PC-3 (cell line): ENCODE measurements at regions not wholly inside any gene's neighbourhood (a gene's known extent, or its start where the extent isn't known, plus 50 kb on each side); places are given as distances from the start of the nearest gene placed in this dataset.

ENCODE experiments used
- ATAC-seq: fragments of 200-7000 bp; cut with Tn5 transposase; 2 replicates; pipeline ENCODE4 v1.9.1; 2020; ENCODE audit warnings: mild to moderate bottlenecking, moderate library complexity
- BruUV-seq: library from RNA; stranded (reverse); fragments of 400-500 nt; replicated peaks from 2 replicates; lab custom pipeline; 2021; lab: Mats Ljungman, UMichigan
- CTCF ChIA-PET: fragments of 300-600 bp; sonication (Branson Sonifier 250); formaldehyde crosslinking; loops from one replicate; lab custom pipeline; 2022; ENCODE audit warnings: antibody characterized with exemption; lab: Charles Lee
- POLR2A ChIA-PET: fragments of 300-600 bp; sonication (Branson Sonifier 250); formaldehyde crosslinking; loops from one replicate; lab custom pipeline; 2022; ENCODE audit warnings: antibody characterized with exemption; ENCODE audit not compliant: unreplicated experiment; lab: Charles Lee
- DNase-seq: peaks from one replicate; pipeline ENCODE4 v3.0.0-alpha.2; 2015
- H2AFZ ChIP-seq: fragments of 300-600 bp; sonication (generic); 2 replicates; pipeline ENCODE4 v1.6.0; 2016; ENCODE audit warnings: antibody characterized with exemption, low read length
- H3F3A ChIP-seq: fragments of 300-600 bp; sonication (generic); one replicate; pipeline ENCODE4 v1.6.0; 2017; ENCODE audit warnings: antibody characterized with exemption, low read length, control low read depth, mild to moderate bottlenecking; ENCODE audit not compliant: unreplicated experiment
- H3K27ac ChIP-seq: fragments of 300-600 bp; sonication (generic); 2 replicates; pipeline ENCODE4 v1.5.1; 2016; ENCODE audit warnings: mild to moderate bottlenecking, low read length
- H3K27me3 ChIP-seq: fragments of 300-600 bp; sonication (generic); 2 replicates; pipeline ENCODE4 v1.6.1; 2016; ENCODE audit warnings: low read length, mixed read lengths
- H3K36me3 ChIP-seq: fragments of 300-600 bp; sonication (generic); 2 replicates; pipeline ENCODE4 v1.6.1; 2016; ENCODE audit warnings: low read depth, mixed run types, low read length, mixed read lengths
- H3K4me1 ChIP-seq: fragments of 300-600 bp; sonication (generic); 2 replicates; pipeline ENCODE4 v1.5.1; 2016; ENCODE audit warnings: low read length; ENCODE audit not compliant: insufficient read depth
- H3K4me2 ChIP-seq: fragments of 300-600 bp; sonication (generic); 2 replicates; pipeline ENCODE4 v1.6.0; 2016; ENCODE audit warnings: low read length
- H3K4me3 ChIP-seq: fragments of 300-600 bp; sonication (generic); 2 replicates; pipeline ENCODE4 v1.5.1; 2016; ENCODE audit warnings: mild to moderate bottlenecking, low read length, mixed read lengths
- H3K79me2 ChIP-seq: fragments of 300-600 bp; sonication (generic); 2 replicates; pipeline ENCODE4 v1.6.1; 2017; ENCODE audit warnings: low read length, mixed read lengths
- H3K9ac ChIP-seq: fragments of 300-600 bp; sonication (generic); 2 replicates; pipeline ENCODE4 v1.6.0; 2016; ENCODE audit warnings: mild to moderate bottlenecking, low read length
- H3K9me2 ChIP-seq: fragments of 300-600 bp; sonication (generic); replicated peaks from 2 replicates; pipeline ENCODE4 v1.6.1; 2016; ENCODE audit warnings: mixed run types, low read length, mixed read lengths
- H3K9me3 ChIP-seq: fragments of 300-600 bp; sonication (generic); 2 replicates; pipeline ENCODE4 v1.6.1; 2016; ENCODE audit warnings: low read length, mixed read lengths
- H4K20me1 ChIP-seq: fragments of 300-600 bp; sonication (generic); 2 replicates; pipeline ENCODE4 v1.6.1; 2016; ENCODE audit warnings: low read length, mixed read lengths
- CTCF ChIP-seq: fragments of 300-600 bp; sonication (generic); conservative IDR thresholded peaks from 2 replicates; pipeline ENCODE4 v1.5.1; 2017; ENCODE audit warnings: antibody characterized with exemption, low read depth, mild to moderate bottlenecking, low read length
- EZH2 ChIP-seq: fragments of 300-600 bp; sonication (generic); IDR thresholded peaks from one replicate; pipeline ENCODE4 v1.6.1; 2017; ENCODE audit warnings: antibody characterized with exemption, mild to moderate bottlenecking, low read length; ENCODE audit not compliant: unreplicated experiment
- EZH2phosphoT487 ChIP-seq: fragments of 300-600 bp; sonication (generic); IDR thresholded peaks from 2 replicates; pipeline ENCODE4 v1.6.1; 2018; ENCODE audit warnings: mild to moderate bottlenecking, antibody characterized with exemption, low read length, borderline replicate concordance
- intact Hi-C: fragments of 100-400 bp; cut with micrococcal nuclease; formaldehyde crosslinking; loops from 2 replicates; pipeline ENCODE4 v1.9.0; 2023

GRCh38 chr5:19369561-19369960, 618.4 kb downstream of the CDH18 start:
- H3K79me2 ChIP-seq: no peaks in the 10 kb centered on the region
- H3K4me3 ChIP-seq: no peak overlapping the region
- H3F3A ChIP-seq: no peaks in the 10 kb centered on the region
- H3K9me3 ChIP-seq: no peaks in the 10 kb centered on the region
- POLR2A ChIA-PET: no interaction called here
- H3K9ac ChIP-seq: no peak overlapping the region
- intact Hi-C loops: no loop called here
- no peak overlapping the region for H3K27ac ChIP-seq
- no peaks in the 10 kb centered on the region for H3K36me3 ChIP-seq
- no peaks in the 10 kb centered on the region for H4K20me1 ChIP-seq
- ATAC-seq: no peak
- H3K4me2 ChIP-seq: no peak overlapping the region
- H3K27me3 ChIP-seq: no peaks in the 10 kb centered on the region
- H3K4me1 ChIP-seq: peaks cover 13% of the 10 kb centered on the region
- no peak overlapping the region for H2AFZ ChIP-seq
- H3K9me2 ChIP-seq: no peaks in the 10 kb centered on the region
- DNase-seq: no peak
- CTCF ChIA-PET: no interaction called here
- BruUV-seq: no TSS peak
- TF ChIP-seq EZH2: no peak
- TF ChIP-seq CTCF: no peak
- TF ChIP-seq EZH2phosphoT487: no peak

- no peak overlapping the region for H2AFZ ChIP-seq
- DNase-seq (peak; percentile 56), ATAC-seq (peak; percentile 95)
- peak overlapping the region; percentile 37 for H3K4me2 ChIP-seq
- no peak overlapping the region for H3K4me3 ChIP-seq
- no peaks in the 10 kb centered on the region for H3K79me2 ChIP-seq
- H3K9ac ChIP-seq: no peak overlapping the region
- no peaks in the 10 kb centered on the region for H3K9me2 ChIP-seq
- H4K20me1 ChIP-seq: no peaks in the 10 kb centered on the region
- TF ChIP-seq EZH2phosphoT487 (no peak), EZH2 (no peak), CTCF (no peak)
- H3K27ac ChIP-seq: peak overlapping the region; percentile 40; the same call in 1 of the 2 replicates
- H3F3A ChIP-seq: no peaks in the 10 kb centered on the region
- no peaks in the 10 kb centered on the region for H3K27me3 ChIP-seq
- no peaks in the 10 kb centered on the region for H3K36me3 ChIP-seq
- CTCF ChIA-PET: no interaction called here
- no peaks in the 10 kb centered on the region for H3K9me3 ChIP-seq
- no TSS peak for BruUV-seq
- H3K4me1 ChIP-seq: peaks cover 13% of the 10 kb centered on the region
- intact Hi-C loops: loop anchor here (2.0 to 5.0 kb wide), 2 partner anchors 56 to 129 kb away; no protein-coding TSS in a partner anchor
- POLR2A ChIA-PET: no interaction called here
Observed at GRCh38 chr5:19370655-19371386, 617.2 kb downstream of the CDH18 start.

- Histone ChIP-seq H3K36me3 (no peaks in the 10 kb centered on the region), H4K20me1 (no peaks in the 10 kb centered on the region), H3K4me2 (no peak overlapping the region), H3K4me3 (no peak overlapping the region), H3K79me2 (no peaks in the 10 kb centered on the region), H3K27me3 (no peaks in the 10 kb centered on the region), H3K9me3 (no peaks in the 10 kb centered on the region), H3F3A (no peaks in the 10 kb centered on the region), H3K9me2 (no peaks in the 10 kb centered on the region), H3K4me1 (no peaks in the 10 kb centered on the region), H3K9ac (no peak overlapping the region), H3K27ac (no peak overlapping the region), H2AFZ (0 out of 2 replicates have a peak overlapping the region, but pooled peaks have one; percentile 35)
- ChIA-PET POLR2A (no interaction called here), CTCF (no interaction called here)
- no TSS peak for BruUV-seq
- intact Hi-C loops: no loop called here
- TF ChIP-seq EZH2 (no peak), CTCF (no peak), EZH2phosphoT487 (no peak)
- DNase-seq (no peak), ATAC-seq (no peak)
Observed at GRCh38 chr5:19388391-19388790, 599.6 kb downstream of the CDH18 start.
